ENCODE measurements at regions not wholly inside any gene's neighbourhood (a gene's known extent, or its start where the extent isn't known, plus 50 kb on each side); places are given as distances from the start of the nearest gene placed in this dataset.
"Not testable (repeated sequence)": the region's sequence is repeated elsewhere in the genome, so short reads cannot be mapped to it uniquely, and the experiment has no call there.

DNA sequence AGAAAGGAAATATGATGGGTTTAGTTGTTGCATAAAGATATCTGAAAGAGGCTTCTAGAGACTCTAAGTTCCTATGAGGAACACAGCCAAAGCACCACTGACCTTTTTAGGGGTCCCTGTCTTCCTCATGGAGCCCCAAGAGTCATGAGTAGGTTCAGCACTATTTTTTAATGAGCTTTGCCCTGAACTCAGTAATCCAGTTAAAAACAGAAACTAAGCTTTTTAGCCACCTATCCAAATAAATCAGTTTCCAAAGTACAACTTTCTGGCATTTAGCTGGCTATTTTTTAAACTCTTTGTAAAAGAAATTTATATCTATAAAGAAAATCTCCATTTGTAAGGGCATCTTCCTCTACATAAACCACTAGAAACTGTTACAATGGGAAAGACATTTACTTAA, 241.8 kb upstream of the UBASH3B start:
- TF ChIP-seq POLR2A (IDR thresholded peaks at IDR 0.05): no peak

DNA sequence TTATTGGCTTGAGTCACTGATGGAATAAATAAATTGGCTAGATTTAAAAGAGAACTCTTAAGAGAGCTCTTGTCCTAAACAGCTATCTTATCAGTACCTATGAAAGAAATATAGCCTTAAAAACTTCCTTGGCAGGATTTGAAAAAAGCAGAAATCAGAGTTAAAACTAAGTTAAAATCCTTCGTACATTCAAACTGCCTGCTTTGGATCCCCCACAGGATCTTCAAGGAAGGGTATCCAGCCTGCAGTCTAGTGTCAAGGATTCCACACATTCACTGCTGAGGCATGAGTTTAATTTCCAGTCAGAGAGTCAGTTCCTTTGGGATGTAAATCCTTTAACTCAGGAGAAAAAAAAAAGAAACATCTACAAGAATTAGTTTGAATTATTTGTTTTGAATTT, 242.9 kb upstream of the UBASH3B start:
- intact Hi-C loops (cut with DNase I): no loop called here
- DNase-seq: no peak
- Histone ChIP-seq H3K36me3 (no peaks in the 10 kb centered on the region), H3K4me3 (no peak overlapping the region), H3K27me3 (no peaks in the 10 kb centered on the region), H3K9me3 (peaks cover 0 to 22% (median 11%) of the 10 kb centered on the region in 3 donors), H3K27ac (no peak overlapping the region), H3K4me1 (no peaks in the 10 kb centered on the region)
- TF ChIP-seq POLR2A (IDR thresholded peaks at IDR 0.05): no peak
- TF ChIP-seq, protein P1, sequence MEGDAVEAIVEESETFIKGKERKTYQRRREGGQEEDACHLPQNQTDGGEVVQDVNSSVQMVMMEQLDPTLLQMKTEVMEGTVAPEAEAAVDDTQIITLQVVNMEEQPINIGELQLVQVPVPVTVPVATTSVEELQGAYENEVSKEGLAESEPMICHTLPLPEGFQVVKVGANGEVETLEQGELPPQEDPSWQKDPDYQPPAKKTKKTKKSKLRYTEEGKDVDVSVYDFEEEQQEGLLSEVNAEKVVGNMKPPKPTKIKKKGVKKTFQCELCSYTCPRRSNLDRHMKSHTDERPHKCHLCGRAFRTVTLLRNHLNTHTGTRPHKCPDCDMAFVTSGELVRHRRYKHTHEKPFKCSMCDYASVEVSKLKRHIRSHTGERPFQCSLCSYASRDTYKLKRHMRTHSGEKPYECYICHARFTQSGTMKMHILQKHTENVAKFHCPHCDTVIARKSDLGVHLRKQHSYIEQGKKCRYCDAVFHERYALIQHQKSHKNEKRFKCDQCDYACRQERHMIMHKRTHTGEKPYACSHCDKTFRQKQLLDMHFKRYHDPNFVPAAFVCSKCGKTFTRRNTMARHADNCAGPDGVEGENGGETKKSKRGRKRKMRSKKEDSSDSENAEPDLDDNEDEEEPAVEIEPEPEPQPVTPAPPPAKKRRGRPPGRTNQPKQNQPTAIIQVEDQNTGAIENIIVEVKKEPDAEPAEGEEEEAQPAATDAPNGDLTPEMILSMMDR (IDR thresholded peaks at IDR 0.05): no peak
- WGBS, 2 donors: 42 to 69% methylated on average over 1 of the region's 1 CpG

More for the DNA sequence above, 241.8 kb upstream of the UBASH3B start:
- Histone ChIP-seq H3K36me3 (no peaks in the 10 kb centered on the region), H3K27me3 (no peaks in the 10 kb centered on the region), H3K4me3 (no peak overlapping the region), H3K27ac (no peak overlapping the region), H3K9me3 (peaks cover 0 to 22% (median 11%) of the 10 kb centered on the region in 3 donors), H3K4me1 (no peaks in the 10 kb centered on the region)
- DNase-seq: no peak
- intact Hi-C loops (cut with DNase I): no loop called here

DNA sequence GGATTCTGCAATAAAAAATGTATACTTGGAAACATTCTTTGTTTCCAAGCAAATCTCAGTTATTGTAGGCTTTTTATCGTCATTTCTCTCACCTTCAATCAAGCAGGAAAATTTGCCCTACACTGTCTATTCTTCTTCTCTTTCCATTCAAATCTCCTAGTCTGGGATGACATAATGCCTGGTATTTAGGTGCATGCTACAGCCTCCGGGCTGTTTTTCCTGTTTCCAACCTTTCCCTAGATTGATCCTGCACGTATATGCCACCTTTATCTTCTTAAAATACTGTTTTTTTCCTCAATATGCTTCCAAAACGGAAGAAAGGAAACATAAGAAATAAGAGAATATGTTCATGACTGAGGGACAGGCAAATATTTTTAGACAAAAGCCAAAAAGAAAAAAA, 249.1 kb upstream of the UBASH3B start:
- no peaks in the 10 kb centered on the region for H3K27me3 ChIP-seq
- no peak for DNase-seq
- 39 to 43% methylated on average over 4 of the region's 4 CpGs for WGBS, 2 donors
- no peaks in the 10 kb centered on the region for H3K9me3 ChIP-seq
- H3K4me3 ChIP-seq: no peak overlapping the region
- H3K36me3 ChIP-seq: no peaks in the 10 kb centered on the region
- H3K27ac ChIP-seq: peak overlapping the region in 1 of 4 donors; percentile 38
- no peak for TF ChIP-seq POLR2A (IDR thresholded peaks at IDR 0.05)
- TF ChIP-seq, protein P1 (IDR thresholded peaks at IDR 0.05): no peak
- intact Hi-C loops (cut with DNase I): no loop called here
- H3K4me1 ChIP-seq: no peaks in the 10 kb centered on the region

GRCh38 chr11:122405547-122406341, 249.8 kb upstream of the UBASH3B start:
- Histone ChIP-seq H3K36me3 (no peaks in the 10 kb centered on the region), H3K4me3 (no peak overlapping the region), H3K4me1 (no peaks in the 10 kb centered on the region), H3K27ac (peak overlapping the region in 1 of 4 donors; percentile 38), H3K9me3 (no peaks in the 10 kb centered on the region), H3K27me3 (no peaks in the 10 kb centered on the region)
- TF ChIP-seq POLR2A (IDR thresholded peaks at IDR 0.05): no peak
- TF ChIP-seq, protein P1 (IDR thresholded peaks at IDR 0.05): no peak
- intact Hi-C loops (cut with DNase I): no loop called here
- DNase-seq: no peak
- 60 to 65% methylated on average over 5 of the region's 5 CpGs for WGBS, 2 donors

DNA sequence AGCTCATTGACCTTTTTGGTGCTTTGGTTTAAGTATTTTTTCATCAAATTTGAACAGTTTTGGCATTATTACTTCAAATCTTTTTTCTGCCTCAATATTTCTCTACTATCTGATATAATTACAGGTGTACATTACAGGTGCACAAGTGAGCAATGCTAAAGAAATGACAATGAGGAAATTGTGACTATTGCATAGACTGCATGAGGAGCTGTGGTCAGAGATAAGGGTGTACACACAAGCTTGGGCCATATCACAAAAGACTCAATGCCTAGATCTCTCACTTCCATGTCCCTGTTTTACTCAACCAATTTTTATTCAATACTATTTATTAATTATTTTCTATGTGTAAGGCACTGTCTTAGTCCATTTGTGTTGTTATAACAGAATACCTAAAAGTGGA, 251.0 kb upstream of the UBASH3B start:
- no peaks in the 10 kb centered on the region for H3K27me3 ChIP-seq
- no peak for TF ChIP-seq POLR2A (IDR thresholded peaks at IDR 0.05)
- TF ChIP-seq, protein P1 (IDR thresholded peaks at IDR 0.05): no peak
- H3K36me3 ChIP-seq: no peaks in the 10 kb centered on the region
- intact Hi-C loops (cut with DNase I): no loop called here
- H3K27ac ChIP-seq: no peak overlapping the region
- no peaks in the 10 kb centered on the region for H3K9me3 ChIP-seq
- no peaks in the 10 kb centered on the region for H3K4me1 ChIP-seq
- no peak for DNase-seq
- H3K4me3 ChIP-seq: no peak overlapping the region

- H3K36me3 ChIP-seq; H3K27me3 ChIP-seq; intact Hi-C loops (cut with DNase I); H3K9me3 ChIP-seq; H3K4me3 ChIP-seq; H3K27ac ChIP-seq; H3K4me1 ChIP-seq; DNase-seq: not testable (repeated sequence)
- 74 to 75% methylated on average over 5 of the region's 5 CpGs for WGBS, 2 donors
These were observed 253.9 kb upstream of the UBASH3B start for GRCh38 chr11:122401581-122401980.
